ENCODE measurements at regions not wholly inside any gene's neighbourhood (a gene's known extent, or its start where the extent isn't known, plus 50 kb on each side); places are given as distances from the start of the nearest gene placed in this dataset.

GRCh38 chr1:199403531-199404116, 623.9 kb upstream of the NR5A2 start:
- no peak for DNase-seq (ENCODE audit: low read depth in 1 of 2, low spot score in 1 of 2)

GRCh38 chr1:199404191-199404590, 623.3 kb upstream of the NR5A2 start:
- no peak for DNase-seq (ENCODE audit: low read depth in 1 of 2, low spot score in 1 of 2)

GRCh38 chr1:199404976-199405375, 622.5 kb upstream of the NR5A2 start:
- no peak for DNase-seq (ENCODE audit: low read depth in 1 of 2, low spot score in 1 of 2)

- no peak for DNase-seq (ENCODE audit: low read depth in 1 of 2, low spot score in 1 of 2)
Observed at GRCh38 chr1:199405634-199406196, 621.8 kb upstream of the NR5A2 start.

- no peak for DNase-seq (ENCODE audit: low read depth in 1 of 2, low spot score in 1 of 2)
Observed at GRCh38 chr1:199410462-199410861, 617.0 kb upstream of the NR5A2 start.

GRCh38 chr1:199411506-199411905, 616.0 kb upstream of the NR5A2 start:
- DNase-seq (ENCODE audit: low read depth in 1 of 2, low spot score in 1 of 2): no peak

GRCh38 chr1:199422206-199422605, 605.3 kb upstream of the NR5A2 start:
- no peak for DNase-seq (ENCODE audit: low read depth in 1 of 2, low spot score in 1 of 2)

- no peak for DNase-seq (ENCODE audit: low read depth in 1 of 2, low spot score in 1 of 2)
Observed at GRCh38 chr1:199447906-199448305, 579.6 kb upstream of the NR5A2 start.

GRCh38 chr1:199448646-199449045, 578.9 kb upstream of the NR5A2 start:
- no peak for DNase-seq (ENCODE audit: low read depth in 1 of 2, low spot score in 1 of 2)

GRCh38 chr1:199449221-199449620, 578.3 kb upstream of the NR5A2 start:
- no peak for DNase-seq (ENCODE audit: low read depth in 1 of 2, low spot score in 1 of 2)

GRCh38 chr1:199449681-199450080, 577.8 kb upstream of the NR5A2 start:
- no peak for DNase-seq (ENCODE audit: low read depth in 1 of 2, low spot score in 1 of 2)

GRCh38 chr1:199452627-199453026, 574.9 kb upstream of the NR5A2 start:
- DNase-seq (ENCODE audit: low read depth in 1 of 2, low spot score in 1 of 2): no peak

GRCh38 chr1:199453723-199454122, 573.8 kb upstream of the NR5A2 start:
- no peak for DNase-seq (ENCODE audit: low read depth in 1 of 2, low spot score in 1 of 2)

- DNase-seq (ENCODE audit: low read depth in 1 of 2, low spot score in 1 of 2): no peak
Observed at GRCh38 chr1:199460933-199461332, 566.6 kb upstream of the NR5A2 start.

- no peak for DNase-seq (ENCODE audit: low read depth in 1 of 2, low spot score in 1 of 2)
Observed at GRCh38 chr1:199463521-199464127, 563.9 kb upstream of the NR5A2 start.

GRCh38 chr1:199466961-199467360, 560.5 kb upstream of the NR5A2 start:
- DNase-seq (ENCODE audit: low read depth in 1 of 2, low spot score in 1 of 2): no peak

GRCh38 chr1:199472018-199472417, 555.5 kb upstream of the NR5A2 start:
- DNase-seq (ENCODE audit: low read depth in 1 of 2, low spot score in 1 of 2): no peak

- no peak for DNase-seq (ENCODE audit: low read depth in 1 of 2, low spot score in 1 of 2)
Observed at GRCh38 chr1:199472978-199473377, 554.5 kb upstream of the NR5A2 start.

- DNase-seq (ENCODE audit: low read depth in 1 of 2, low spot score in 1 of 2): no peak
Observed at GRCh38 chr1:199474738-199475137, 552.8 kb upstream of the NR5A2 start.

GRCh38 chr1:199482426-199482825, 545.1 kb upstream of the NR5A2 start:
- DNase-seq (ENCODE audit: low read depth in 1 of 2, low spot score in 1 of 2): no peak

- DNase-seq (ENCODE audit: low read depth in 1 of 2, low spot score in 1 of 2): no peak
Observed at GRCh38 chr1:199489594-199489993, 537.9 kb upstream of the NR5A2 start.

- DNase-seq (ENCODE audit: low read depth in 1 of 2, low spot score in 1 of 2): no peak
Observed at GRCh38 chr1:199490769-199491527, 536.6 kb upstream of the NR5A2 start.
